Hepatocyte (in vitro differentiated cells): ENCODE measurements at regions not wholly inside any gene's neighbourhood (a gene's known extent, or its start where the extent isn't known, plus 50 kb on each side); places are given as distances from the start of the nearest gene placed in this dataset.
"Not testable (repeated sequence)": the region's sequence is repeated elsewhere in the genome, so short reads cannot be mapped to it uniquely, and the experiment has no call there.

Experiments
- EZH2 ChIP-seq: fragments of 200-600 bp; sonication (generic); IDR thresholded peaks from 2 replicates; pipeline ENCODE4 v1.6.1; 2016; ENCODE audit warnings: antibody characterized with exemption, mild to moderate bottlenecking, borderline replicate concordance
- TF ChIP-seq, protein P1 (sequence below): fragments of 200-600 bp; sonication (generic); IDR thresholded peaks from 2 replicates; pipeline ENCODE4 v1.5.1; 2016; ENCODE audit warnings: antibody characterized with exemption, mild to moderate bottlenecking; ENCODE audit not compliant: poor library complexity

DNA sequence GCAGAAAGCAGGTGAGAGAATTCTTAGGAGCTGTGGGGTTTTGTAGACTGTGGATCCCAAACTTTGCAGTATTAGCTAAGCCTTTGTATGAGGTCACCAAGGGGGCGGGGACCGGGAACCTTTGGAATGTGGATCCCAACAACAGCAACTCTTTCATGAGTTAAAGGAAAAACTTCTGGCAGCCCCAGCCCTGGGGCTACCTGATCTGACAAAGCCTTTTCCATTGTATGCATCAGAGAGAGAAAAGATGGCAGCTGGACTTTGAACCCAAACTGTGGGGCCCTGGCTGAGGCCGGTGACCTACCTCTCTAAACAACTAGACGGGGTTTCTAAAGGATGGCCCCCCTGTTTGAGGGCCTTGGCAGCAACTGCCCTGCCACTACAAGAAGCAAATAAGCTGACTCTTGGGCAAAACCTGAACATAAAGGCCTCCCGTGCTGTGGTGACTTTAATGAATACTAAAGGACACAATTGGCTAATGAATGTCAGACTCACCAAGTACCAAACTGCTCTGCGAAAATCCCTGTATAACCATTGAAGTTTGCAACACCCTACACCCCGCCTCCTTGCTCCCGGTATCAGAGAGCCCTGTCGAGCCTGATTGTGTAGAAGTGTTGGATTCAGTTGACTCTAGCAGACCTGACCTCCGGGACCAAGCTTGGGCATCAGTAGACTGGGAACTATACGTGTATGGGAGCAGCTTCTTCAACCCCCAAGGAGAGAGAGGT, 146.9 kb upstream of the OSBPL11 start:
- TF ChIP-seq, protein P1, sequence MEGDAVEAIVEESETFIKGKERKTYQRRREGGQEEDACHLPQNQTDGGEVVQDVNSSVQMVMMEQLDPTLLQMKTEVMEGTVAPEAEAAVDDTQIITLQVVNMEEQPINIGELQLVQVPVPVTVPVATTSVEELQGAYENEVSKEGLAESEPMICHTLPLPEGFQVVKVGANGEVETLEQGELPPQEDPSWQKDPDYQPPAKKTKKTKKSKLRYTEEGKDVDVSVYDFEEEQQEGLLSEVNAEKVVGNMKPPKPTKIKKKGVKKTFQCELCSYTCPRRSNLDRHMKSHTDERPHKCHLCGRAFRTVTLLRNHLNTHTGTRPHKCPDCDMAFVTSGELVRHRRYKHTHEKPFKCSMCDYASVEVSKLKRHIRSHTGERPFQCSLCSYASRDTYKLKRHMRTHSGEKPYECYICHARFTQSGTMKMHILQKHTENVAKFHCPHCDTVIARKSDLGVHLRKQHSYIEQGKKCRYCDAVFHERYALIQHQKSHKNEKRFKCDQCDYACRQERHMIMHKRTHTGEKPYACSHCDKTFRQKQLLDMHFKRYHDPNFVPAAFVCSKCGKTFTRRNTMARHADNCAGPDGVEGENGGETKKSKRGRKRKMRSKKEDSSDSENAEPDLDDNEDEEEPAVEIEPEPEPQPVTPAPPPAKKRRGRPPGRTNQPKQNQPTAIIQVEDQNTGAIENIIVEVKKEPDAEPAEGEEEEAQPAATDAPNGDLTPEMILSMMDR: not testable (repeated sequence)
- TF ChIP-seq EZH2: not testable (repeated sequence)
